NCI-H748 treated with DMSO at 0.1 percent for 48 hours (cell line): ENCODE measurements at regions not wholly inside any gene's neighbourhood (a gene's known extent, or its start where the extent isn't known, plus 50 kb on each side); places are given as distances from the start of the nearest gene placed in this dataset.
"Not testable (repeated sequence)": the region's sequence is repeated elsewhere in the genome, so short reads cannot be mapped to it uniquely, and the experiment has no call there.

Experiments
- DNase-seq: peaks from one replicate; lab custom pipeline; 2025; lab: John Stamatoyannopoulos, UW

DNA sequence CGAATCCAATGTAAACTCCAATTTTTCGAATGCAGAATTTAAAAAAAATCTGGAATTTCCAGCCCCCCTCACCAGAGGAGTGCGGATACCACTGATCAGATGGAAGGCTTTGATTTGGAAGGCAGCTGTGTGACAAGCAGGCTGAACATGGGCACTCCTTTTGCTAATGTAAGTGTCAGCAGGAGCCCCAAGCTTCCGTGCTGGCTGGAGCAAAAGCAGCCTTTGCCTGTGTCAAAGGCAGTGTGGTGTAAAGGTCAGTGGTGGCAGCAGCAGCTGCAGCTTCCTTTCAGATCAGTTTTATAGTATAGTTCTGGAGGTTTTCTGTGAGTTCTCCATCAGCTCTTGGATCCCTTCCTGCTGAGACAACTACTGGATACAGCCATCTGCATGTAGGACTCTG, 259.9 kb downstream of the CTH start:
- no peak for DNase-seq

DNA sequence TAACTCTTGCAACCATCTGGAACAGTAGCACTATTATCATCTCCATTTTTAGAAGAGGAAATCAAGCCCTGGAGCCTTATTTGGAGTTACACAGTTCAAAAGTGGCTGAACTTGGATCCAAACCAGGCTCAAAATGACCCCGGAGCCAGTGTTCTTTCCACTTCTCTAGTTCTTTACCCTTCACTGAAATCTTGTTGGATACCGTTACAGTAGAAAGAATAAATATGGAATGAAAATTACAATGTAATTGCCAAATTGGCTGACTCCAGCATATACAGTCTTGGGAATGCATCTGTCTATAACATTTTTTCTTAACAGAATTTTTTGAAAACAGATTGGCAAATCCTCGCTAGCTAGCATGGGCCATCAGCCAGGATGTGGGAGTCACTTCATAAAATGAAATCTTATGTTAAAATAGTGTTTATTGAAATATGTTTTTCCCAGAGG, 261.4 kb downstream of the CTH start:
- DNase-seq: no peak

DNA sequence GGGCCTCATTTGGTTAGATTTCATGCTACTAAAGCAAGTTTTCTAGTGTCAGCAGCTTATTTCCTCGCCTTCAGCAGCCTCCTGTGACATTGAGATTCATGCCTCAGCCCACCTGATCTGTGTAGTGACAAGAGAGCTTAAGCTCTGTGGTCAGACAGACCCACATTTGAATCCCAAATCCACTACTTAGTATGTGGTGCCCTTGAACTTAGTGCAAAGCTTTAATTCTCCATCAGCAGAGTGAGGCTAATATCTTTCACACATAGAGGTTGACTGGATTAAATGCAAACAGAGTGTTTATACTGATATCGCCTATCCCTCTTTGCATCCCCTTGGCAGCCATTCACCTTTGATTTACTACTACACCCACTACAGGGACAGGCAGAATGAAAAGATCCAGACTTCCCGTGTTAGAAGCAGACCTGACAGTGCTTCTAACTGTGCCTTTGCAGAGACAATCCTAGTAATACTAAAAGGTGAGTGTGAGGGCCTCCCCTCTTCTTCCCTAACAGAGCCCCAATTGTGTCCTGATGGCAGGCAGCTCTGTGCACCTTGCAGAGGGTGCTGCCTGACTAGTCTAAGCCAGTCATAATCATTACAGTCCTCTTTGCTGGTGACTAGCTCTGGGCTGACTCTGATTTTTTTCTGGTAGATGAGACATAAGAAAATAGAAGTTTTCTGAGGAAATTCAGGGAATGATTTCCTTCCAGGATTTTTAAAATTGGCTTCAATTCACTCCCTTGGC, 264.0 kb downstream of the CTH start:
- no peak for DNase-seq

DNA sequence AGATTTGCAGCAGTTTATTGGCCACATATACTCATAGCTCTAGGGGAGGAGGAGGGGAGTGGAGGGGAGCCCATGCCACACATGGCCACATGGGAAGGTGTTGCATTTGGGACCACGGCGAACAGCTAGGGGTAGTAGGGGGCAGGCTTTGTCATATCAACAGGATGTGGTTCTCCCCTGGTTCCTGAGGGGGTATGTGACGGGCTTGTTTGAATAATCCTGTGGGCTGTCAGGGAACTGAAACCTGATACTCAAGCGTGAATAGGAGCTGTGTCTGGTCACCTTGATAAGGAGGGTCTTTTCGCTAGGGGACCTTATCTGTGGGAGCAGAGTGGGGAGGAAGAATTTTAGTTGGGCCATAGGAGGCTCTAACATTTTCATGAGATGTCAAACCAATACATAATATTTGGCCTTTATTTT, 264.7 kb downstream of the CTH start:
- DNase-seq: no peak

DNA sequence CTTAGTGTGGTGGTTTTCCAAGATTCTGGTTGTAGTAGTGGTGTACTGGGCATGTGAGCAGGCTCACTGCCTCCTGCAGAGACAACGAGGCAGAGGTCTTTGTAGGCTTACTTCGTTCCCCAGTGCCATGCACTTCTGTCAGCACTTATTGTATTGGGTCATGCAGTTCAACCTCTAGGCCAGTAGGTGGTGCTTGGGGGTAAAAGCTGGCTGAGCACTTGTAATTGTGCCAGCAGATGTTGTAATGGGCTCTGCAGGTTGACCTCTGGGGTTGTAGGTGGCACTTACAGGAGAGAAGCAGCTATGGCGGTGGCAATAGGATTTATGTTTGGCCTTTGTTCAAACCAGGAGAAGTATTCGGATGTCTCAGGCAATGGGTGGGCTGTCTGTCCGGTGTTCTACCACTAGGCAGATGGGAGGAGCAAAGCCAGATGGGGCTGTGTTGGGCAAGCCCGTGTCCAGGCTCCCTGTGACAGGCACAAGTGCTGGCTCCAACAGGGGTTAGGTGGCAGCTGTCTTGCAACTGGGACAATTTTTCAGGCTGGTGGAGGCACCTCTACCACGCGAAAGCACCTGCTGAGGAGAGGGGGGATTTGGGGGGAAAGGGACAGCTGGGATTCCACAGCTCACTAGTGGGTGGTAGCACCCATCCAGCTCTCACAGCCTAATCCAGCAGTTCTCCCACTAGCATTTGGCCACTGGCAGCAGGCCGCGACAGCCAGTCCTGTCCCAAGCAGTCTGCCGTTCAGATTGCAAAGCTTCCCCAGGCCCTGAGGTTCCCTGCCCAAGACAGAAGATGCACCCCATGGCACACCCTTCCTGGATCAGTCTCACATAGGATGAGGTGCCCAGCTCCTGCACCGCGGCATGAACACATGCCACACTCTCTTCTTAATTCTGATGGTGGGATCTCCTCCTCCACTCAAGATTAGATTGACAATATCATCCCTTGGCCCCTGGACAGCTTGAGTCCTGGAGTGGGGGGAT, 274.5 kb downstream of the CTH start:
- DNase-seq: peak; percentile 81

DNA sequence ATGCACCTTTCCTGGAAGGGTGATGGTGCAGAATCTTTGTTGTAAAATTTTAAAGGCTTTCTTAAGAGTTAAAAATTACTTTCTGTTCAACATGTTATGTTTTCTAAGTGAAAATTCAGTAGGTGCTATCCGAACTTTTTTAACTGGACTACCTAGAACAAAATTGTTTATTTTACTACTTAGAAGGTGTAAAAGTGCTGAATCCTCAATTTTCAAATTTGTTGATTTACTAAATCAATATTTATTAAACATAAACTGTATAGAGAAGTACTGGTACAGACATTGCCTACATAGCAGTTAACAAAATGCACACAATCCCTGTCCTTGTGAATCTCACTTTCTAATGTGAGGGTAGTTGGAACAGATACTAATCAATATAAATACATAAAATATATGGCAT, 277.5 kb downstream of the CTH start:
- DNase-seq: no peak

DNA sequence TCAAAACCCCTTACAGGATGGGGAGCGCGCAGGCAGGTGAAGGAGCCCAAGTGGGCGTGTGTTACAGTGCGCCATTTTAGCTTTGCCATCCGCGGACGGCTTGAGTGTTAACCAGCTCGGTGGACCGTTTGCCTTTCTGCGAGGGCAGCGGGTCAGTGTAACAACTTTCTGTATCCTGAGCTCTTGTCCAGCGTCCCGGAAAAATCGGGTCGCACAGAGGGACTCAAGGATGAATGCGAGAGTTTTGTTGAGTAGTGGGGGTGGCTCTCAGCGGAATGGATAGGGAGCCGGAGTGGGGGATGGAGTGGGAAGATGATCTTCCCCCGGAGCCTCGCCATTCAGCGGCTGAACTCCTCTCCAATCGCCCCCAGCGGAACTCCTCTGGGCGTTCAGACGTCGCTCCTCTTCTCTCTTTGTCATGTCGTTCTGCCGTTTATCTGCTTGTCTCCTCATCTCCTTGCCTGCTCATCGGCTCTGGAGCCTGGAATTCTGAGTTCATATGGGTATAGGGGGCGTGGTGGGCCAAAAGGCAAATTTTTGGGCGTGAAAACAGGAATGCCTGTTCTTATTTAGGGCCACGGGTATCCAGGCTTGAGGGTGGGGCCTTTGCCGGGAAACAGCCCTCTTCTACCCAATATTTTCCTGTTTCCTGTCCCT, 295.4 kb downstream of the CTH start:
- DNase-seq: no peak

DNA sequence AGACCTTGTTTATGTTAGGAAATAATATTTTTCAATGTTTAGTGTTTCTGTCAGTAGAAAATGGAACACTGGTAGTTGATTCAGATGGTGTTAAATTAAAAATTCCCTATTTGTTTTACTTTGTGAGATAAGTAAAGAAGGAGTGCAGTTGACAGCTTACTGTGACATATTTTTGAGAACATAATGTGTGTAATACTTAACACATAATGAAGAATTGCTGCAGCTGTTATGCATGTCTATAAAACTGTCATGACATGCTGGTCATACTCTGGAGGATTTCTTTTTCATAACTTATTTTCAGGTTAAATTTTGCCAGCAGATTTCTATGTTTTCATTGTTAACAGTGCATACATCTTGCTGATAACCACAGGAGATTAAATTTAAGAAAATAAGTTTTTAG, 296.1 kb downstream of the CTH start:
- DNase-seq: no peak

DNA sequence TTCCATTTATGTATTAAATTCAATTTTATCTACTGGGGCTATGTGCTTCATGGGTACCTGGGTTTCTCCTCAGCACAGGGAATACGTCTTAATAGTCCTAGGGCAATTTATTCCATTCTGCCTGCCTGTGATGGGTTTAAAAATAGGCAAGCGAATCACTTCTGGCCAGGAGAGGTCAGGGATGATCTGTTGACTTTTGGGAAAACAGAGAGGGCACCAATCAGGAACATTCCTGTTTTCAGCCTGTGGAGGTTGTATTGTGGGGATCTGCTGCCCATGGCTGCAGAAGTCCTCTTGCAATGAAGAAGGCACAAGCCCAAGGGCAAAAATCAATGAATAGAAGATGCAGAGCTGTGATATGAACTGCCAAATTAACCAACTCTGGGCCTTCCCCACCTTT, 303.1 kb downstream of the CTH start:
- no peak for DNase-seq

DNA sequence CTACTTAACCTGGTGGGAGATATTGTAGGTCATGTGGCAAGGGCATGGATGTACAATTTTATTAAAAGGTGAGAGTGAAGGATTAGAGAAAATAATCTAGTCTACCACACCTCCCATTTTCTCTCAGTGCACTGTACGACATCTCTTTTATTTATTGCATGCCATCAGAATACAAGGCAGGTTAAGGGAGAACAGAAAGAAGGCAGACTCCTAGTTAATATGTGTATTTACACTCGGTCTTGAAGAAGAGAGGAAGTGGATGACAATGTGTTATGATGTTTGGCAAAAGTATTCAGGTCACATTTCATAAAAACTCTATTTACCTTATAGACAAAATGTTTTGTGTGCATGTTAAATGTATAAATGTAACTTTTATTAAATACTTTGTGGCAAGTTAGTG, 306.1 kb downstream of the CTH start:
- peak; percentile 14 for DNase-seq

DNA sequence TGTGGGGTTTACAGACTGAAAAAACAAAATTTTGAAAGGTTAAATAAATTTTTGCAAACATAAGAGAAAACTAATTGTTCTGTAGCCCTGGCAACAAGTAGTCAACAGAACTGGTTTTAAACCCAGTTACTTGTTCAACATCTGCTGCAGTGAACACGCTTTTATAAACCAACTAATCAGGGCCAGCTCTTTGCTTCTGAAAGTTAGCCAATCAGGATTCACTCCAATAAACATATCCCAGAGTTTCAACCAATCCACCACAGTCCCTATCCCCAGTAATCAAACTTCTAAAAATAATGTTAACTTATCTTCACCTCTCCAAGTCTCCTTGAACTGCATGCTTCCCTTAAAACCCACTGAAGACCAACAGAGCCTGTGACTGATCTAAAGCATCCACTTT, 306.6 kb downstream of the CTH start:
- DNase-seq: peak; percentile 51

DNA sequence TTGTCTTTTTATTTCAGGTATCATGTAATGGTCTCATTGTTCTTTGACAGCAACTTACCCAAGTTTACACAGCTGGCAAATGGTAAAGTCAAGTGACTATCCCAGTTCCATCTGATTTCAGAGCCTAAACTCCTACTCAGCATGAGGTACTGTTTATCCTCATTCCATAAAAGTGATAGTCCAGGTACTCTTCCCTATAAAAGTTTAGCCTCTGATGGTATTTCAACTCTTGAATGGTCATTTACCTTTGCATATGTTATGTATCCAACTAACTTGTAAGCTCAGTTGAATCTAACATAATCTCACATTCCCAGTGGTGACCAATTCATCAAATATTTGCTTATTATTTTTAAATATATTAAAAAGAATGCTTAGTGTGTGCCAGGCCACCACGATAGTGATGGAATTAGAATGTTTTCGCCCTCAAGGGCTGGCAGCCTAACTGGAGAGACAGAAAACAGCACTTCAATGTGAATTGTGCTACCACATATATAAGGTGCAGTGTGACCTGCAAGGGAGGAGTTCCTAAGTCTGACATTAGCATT, 307.1 kb downstream of the CTH start:
- DNase-seq: no peak

DNA sequence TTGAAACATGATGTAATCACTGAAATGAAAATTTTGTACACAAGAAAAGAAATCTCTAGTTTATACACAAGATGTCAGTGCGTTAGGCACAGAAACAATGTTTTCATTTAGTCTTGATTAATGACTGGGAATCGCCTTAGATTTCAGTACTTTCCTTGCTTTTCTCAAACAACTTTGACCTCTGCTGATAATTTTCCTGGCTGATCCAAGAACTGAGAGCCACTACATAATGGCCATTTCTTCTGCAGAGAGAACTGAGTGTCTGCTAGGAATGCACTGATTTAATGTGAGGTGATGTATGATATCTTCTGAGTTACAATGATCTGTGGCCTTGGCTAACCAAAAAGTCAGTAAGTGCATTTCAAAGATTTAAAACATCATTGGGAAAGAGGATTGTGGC, 308.1 kb downstream of the CTH start:
- DNase-seq: no peak

DNA sequence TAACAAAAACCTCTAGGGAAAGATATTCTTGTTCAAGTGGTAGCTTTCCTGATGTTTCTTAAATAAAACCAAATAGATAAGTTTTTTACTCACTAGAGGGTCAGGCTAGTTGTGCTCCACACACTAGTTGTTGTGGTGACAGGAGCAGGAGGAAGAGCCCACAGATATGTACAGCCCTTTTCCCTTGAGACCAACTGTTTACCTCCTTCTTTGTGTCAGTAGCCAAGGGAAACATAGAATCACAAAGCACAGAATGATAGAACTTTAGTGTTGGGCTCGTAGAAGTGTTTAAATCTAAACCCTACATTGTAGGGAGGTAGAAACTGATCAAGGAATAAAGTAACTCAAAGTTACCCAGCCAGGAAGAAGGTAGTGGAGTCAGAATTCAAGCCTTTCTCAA, 309.0 kb downstream of the CTH start:
- no peak for DNase-seq

DNA sequence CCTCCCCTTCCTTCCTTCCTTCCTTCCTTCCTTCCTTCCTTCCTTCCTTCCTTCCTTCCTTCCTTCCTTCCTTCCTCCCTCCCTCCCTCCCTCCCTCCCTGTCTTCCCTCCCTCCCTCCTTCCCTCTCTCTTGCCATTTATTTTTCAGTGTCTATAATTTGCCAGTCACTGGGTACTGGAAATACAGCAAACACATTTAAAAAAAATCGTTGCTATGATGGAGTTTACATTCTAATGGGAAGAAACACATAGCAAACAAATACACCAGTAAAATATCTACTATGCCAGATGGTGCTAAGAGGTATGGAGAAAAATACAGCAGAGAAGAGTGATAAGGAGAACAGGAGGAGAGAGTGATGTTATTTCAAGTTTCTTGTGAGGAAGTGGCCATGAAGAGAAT, 309.5 kb downstream of the CTH start:
- DNase-seq: no peak

DNA sequence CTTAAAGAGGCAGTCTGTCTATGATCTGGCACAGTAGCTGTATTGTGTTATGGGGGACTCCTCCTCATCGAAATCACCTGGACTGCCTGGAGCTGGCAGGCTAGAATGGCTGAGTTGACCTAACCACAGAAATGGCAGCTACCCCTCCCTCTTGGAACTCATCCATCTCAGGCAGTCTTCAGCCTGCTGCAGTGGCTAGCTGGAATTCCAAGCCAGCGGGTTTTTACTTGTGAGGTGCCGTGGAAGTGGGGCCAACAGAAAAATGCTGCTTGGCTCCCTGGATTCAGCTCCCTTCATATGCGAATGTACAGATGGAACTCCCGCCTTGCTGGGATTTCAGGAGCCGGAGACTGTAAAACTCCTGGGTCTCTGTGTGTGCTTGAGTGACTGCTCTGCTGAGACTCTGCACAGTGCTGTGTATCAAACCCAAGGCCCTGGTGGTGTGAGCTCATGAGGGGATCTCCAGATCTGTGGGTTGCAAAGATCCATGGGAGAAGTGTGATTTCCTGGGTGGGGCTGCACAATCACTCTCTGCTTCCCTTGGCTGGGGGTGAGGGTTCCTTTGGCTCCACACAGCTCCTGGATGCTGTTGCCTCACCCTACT, 316.9 kb downstream of the CTH start:
- DNase-seq: no peak

DNA sequence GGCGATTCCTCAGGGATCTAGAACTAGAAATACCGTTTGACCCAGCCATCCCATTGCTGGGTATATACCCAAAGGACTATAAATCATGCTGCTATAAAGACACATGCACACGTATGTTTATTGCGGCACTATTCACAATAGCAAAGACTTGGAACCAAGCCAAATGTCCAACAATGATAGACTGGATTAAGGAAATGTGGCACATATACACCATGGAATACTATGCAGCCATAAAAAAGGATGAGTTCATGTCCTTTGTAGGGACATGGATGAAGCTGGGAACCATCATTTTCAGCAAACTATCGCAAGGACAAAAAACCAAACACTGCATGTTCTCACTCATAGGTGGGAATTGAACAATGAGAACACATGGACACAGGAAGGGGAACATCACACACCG, 311.1 kb downstream of the PTGER3 start:
- DNase-seq: not testable (repeated sequence)

DNA sequence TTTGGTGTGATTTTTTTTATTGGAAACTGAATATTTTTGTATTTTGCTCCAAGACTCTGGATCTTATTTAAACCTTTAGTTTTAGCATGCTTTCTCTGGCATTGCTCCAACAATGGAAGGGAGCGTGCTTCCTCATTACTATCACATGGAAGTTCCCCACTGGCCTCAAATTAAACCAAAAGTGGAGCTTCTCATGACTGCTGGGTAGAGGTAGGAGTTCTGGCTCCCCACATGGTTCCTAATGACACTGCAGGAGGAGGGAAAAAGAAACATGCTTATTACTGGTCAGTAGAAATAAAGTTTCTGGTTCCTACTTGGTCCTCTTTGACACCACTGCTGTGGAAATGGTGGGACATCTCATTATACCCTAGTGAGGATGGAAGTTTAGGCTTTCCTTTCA, 310.5 kb downstream of the PTGER3 start:
- DNase-seq: no peak

DNA sequence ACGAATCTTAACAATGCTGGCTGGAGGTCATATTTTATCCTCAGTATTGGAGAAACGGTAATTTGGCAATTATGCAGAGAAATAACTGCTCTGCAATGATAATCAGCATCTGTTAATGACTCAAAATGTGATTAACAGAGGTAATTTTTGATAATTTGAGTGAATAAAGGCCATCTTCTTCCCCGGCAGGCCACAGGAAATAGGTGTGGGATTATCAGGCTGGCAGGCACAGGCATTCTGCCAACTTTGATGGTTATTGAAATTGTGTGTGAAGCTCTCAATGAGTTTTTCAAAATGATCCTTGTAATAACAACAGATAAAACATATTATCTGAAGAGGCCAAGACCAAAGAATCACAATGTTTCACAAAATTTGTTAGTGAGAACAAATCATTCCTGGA, 309.0 kb downstream of the PTGER3 start:
- peak; percentile 95 for DNase-seq

DNA sequence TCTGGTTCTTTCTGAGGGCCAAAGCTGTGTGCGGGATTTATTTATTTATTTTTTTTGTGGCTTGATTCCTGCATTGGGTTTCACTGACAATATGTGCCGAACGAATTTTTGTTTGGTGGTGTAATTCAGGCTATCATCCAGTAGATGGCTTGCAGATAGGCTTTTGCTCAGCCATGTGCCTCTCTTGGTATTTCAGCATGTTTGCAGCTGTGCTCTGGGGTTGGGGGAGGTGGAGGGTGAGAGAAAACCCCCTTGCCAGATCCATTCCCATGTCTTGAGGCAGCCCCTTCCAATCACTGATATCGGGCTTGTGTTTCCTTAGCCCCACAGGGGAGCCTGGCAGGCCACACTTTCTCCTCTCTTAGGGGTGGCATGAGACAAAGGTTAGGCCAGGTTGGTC, 302.4 kb downstream of the PTGER3 start:
- no peak for DNase-seq

DNA sequence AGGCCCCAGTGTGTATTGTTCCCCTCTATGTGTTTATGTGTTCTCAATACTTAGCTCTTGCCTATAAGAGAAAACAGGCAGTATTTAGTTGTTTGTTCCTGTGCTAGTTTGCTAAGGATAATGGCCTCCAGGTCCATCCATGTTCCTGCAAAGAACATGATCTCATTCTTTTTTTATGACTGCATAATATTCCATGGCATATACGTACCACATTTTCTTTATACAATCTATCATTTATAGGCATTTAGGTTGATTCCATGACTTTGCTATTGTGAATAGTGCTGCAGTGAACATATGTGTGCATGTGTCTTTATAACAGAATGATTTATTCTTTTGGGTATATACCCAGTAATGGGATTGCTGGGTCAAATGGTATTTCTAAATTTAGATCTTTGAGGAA, 301.6 kb downstream of the PTGER3 start:
- DNase-seq: not testable (repeated sequence)

DNA sequence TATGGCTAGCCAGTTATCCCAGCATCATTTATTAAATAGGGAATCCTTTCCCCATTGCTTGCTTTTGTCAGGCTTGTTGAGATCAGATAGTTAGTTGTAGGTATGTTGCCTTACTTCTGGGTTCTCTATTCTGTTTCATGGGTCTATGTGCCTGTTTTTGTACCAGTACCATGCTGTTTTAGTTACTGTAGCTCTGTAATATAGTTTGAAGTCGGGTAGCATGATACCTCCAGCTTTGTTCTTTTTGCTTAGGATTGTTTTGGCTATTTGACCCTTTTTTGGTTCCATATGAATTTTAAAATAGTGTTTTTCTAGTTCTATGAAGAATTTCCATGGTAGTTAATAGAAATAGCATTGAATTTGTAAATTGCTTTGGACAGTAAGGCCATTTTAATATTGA, 300.5 kb downstream of the PTGER3 start:
- DNase-seq: not testable (repeated sequence)
